KMS-11 (cell line): ENCODE measurements at regions not wholly inside any gene's neighbourhood (a gene's known extent, or its start where the extent isn't known, plus 50 kb on each side); places are given as distances from the start of the nearest gene placed in this dataset.

ENCODE experiments used
- H2AFZ ChIP-seq: fragments of 200-600 bp; sonication (generic); 2 replicates; pipeline ENCODE4 v1.6.1; 2016; ENCODE audit warnings: antibody characterized with exemption, mixed run types, low read depth
- H3K27ac ChIP-seq: fragments of 200-600 bp; sonication (generic); 2 replicates; pipeline ENCODE4 v1.6.1; 2016; ENCODE audit warnings: mild to moderate bottlenecking, mixed run types
- H3K27me3 ChIP-seq: fragments of 200-600 bp; sonication (generic); 2 replicates; pipeline ENCODE4 v1.6.1; 2017; ENCODE audit warnings: mild to moderate bottlenecking, low read depth, mixed run types, moderate library complexity; ENCODE audit not compliant: insufficient read depth
- H3K36me3 ChIP-seq: fragments of 200-600 bp; sonication (generic); 2 replicates; pipeline ENCODE4 v1.6.1; 2017; ENCODE audit warnings: mild to moderate bottlenecking, mixed run types; ENCODE audit not compliant: insufficient read depth
- H3K4me1 ChIP-seq: fragments of 200-600 bp; sonication (generic); 2 replicates; pipeline ENCODE4 v1.6.1; 2016; ENCODE audit warnings: mild to moderate bottlenecking, low read depth, mixed run types; ENCODE audit not compliant: poor library complexity, severe bottlenecking
- H3K4me2 ChIP-seq: fragments of 200-600 bp; sonication (generic); 2 replicates; pipeline ENCODE4 v1.7.0; 2016; ENCODE audit warnings: mild to moderate bottlenecking, mixed run types
- H3K4me3 ChIP-seq: fragments of 200-600 bp; sonication (generic); IDR thresholded peaks from 2 replicates; pipeline ENCODE4 v1.6.1; 2017; ENCODE audit warnings: low read depth, low read length, mixed read lengths; ENCODE audit not compliant: insufficient read depth
- H3K79me2 ChIP-seq: fragments of 200-600 bp; sonication (generic); 2 replicates; pipeline ENCODE4 v1.6.1; 2016; ENCODE audit warnings: low read depth, mixed run types; ENCODE audit not compliant: insufficient read depth
- H3K9ac ChIP-seq: fragments of 200-600 bp; sonication (generic); 2 replicates; pipeline ENCODE4 v1.6.1; 2016; ENCODE audit warnings: mild to moderate bottlenecking, mixed run types
- H4K20me1 ChIP-seq: fragments of 200-600 bp; sonication (generic); 2 replicates; pipeline ENCODE4 v1.6.1; 2016; ENCODE audit warnings: mild to moderate bottlenecking, mixed run types; ENCODE audit not compliant: insufficient read depth
- CTCF ChIP-seq: fragments of 200-600 bp; sonication (generic); conservative IDR thresholded peaks from 2 replicates; pipeline ENCODE4 v1.6.1; 2017; ENCODE audit warnings: low read depth, mild to moderate bottlenecking, antibody characterized with exemption, low read length, moderate library complexity, mixed read lengths

GRCh38 chr2:51237626-51238271 lies 205.8 kb upstream of the NRXN1 start:
- Histone ChIP-seq H3K27ac (no peak overlapping the region), H4K20me1 (no peaks in the 10 kb centered on the region), H3K27me3 (no peaks in the 10 kb centered on the region), H3K36me3 (no peaks in the 10 kb centered on the region), H3K4me3 (no peak overlapping the region), H3K79me2 (no peaks in the 10 kb centered on the region), H3K4me1 (no peaks in the 10 kb centered on the region), H2AFZ (no peak overlapping the region), H3K9ac (no peak overlapping the region), H3K4me2 (no peak overlapping the region)
- no peak for TF ChIP-seq CTCF

- TF ChIP-seq CTCF, result no peak
- Histone ChIP-seq H2AFZ (no peak overlapping the region), H3K27ac (no peak overlapping the region), H3K4me3 (no peak overlapping the region), H3K36me3 (no peaks in the 10 kb centered on the region), H3K4me1 (no peaks in the 10 kb centered on the region), H4K20me1 (no peaks in the 10 kb centered on the region), H3K9ac (no peak overlapping the region), H3K27me3 (no peaks in the 10 kb centered on the region), H3K79me2 (no peaks in the 10 kb centered on the region), H3K4me2 (no peak overlapping the region)
Measured at GRCh38 chr2:51232027-51232426, 200.1 kb upstream of the NRXN1 start.

- Histone ChIP-seq H3K27me3 (no peaks in the 10 kb centered on the region), H4K20me1 (no peaks in the 10 kb centered on the region), H3K4me3 (no peak overlapping the region), H3K4me1 (no peaks in the 10 kb centered on the region), H3K36me3 (no peaks in the 10 kb centered on the region), H3K79me2 (no peaks in the 10 kb centered on the region), H3K9ac (no peak overlapping the region), H2AFZ (no peak overlapping the region), H3K27ac (no peak overlapping the region), H3K4me2 (no peak overlapping the region)
- no peak for TF ChIP-seq CTCF
Measured at GRCh38 chr2:51231071-51231470, 199.1 kb upstream of the NRXN1 start.

- no peaks in the 10 kb centered on the region for H3K36me3 ChIP-seq
- no peaks in the 10 kb centered on the region for H3K4me1 ChIP-seq
- no peak overlapping the region for H3K4me3 ChIP-seq
- no peak overlapping the region for H3K9ac ChIP-seq
- H3K27me3 ChIP-seq, result no peaks in the 10 kb centered on the region
- H3K4me2 ChIP-seq, result no peak overlapping the region
- TF ChIP-seq CTCF, result no peak
- H2AFZ ChIP-seq, result no peak overlapping the region
- no peaks in the 10 kb centered on the region for H4K20me1 ChIP-seq
- H3K27ac ChIP-seq, result no peak overlapping the region
- H3K79me2 ChIP-seq, result no peaks in the 10 kb centered on the region
Measured at GRCh38 chr2:51225377-51225776, 193.4 kb upstream of the NRXN1 start.
